Activated T-cell treated with anti-CD3 and anti-CD28 coated beads for 48 hours (primary cell): ENCODE measurements at regions not wholly inside any gene's neighbourhood (a gene's known extent, or its start where the extent isn't known, plus 50 kb on each side); places are given as distances from the start of the nearest gene placed in this dataset.
"Not testable (repeated sequence)": the region's sequence is repeated elsewhere in the genome, so short reads cannot be mapped to it uniquely, and the experiment has no call there.

ENCODE experiments used
- DNase-seq: peaks from one replicate; pipeline ENCODE4 v3.0.0-alpha.2; 2020; ENCODE audit warnings: low read depth

DNA sequence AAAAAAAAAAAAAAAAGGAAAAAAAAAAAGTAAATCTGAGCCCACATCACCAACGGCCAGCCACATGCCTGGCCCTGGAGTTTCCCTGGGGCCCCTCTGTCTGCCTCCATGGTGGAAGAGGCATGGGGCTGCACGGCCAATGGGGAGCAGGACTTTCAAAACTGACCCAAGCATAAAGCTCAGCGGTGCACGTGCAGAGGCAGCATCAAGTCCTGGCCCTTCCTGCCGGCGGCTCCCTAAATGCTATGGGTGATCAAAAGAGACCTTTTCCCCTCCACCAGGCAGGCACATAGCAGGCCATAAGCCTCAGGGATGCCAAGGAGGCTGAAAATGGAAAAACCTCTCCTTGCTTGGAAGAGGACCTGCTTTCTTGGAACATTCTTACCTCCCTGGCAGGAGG, 94.3 kb downstream of the OAT start:
- DNase-seq = no peak

DNA sequence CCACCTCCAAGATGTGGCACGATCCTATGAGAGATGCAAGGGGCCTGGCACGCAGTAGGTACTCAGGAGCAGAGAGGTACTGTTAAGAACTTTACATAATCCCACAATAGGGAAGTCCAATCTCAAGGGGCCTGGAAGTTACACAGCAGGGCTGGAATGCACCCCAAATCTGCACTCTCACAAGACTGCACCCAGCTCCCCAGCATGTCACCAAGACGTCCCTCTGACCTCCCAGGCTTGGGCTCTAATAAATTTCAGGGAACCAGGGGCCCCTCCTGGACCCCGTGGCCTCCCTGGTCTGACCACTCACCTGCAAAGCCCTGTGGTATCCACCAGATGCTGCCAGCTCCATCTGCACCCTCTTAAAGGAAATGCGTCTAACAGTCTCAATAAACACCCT, 94.9 kb downstream of the OAT start:
- no peak for DNase-seq

DNA sequence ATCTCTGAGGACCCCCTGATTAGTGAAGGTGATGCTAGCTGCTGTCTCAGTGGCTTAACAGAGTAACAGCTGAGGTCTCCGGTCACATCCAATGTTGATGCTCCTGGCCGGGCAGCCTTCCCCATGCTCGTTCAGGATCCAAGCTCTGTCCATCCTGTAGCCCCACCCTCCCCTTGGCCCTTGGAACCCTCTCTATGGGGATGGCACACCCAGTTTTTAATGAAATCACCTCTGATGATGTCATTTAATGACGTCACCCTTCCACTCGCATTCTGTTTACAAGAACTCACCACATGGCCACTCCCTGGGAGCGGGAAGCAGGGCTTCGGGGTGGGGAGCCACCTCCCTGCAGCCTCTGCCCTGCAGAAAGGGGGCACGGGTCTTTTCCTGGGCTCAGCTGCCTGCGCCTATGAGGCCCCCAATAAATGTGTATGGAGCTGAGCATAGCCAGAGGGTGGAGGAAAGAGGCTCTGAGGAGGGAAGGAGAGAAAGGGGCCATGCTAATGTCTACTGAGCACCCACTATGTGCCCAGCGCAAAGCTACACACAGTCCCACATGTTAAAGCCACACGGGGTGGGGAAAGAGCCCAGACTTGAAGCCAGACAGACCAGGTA, 95.5 kb downstream of the OAT start:
- DNase-seq = no peak

DNA sequence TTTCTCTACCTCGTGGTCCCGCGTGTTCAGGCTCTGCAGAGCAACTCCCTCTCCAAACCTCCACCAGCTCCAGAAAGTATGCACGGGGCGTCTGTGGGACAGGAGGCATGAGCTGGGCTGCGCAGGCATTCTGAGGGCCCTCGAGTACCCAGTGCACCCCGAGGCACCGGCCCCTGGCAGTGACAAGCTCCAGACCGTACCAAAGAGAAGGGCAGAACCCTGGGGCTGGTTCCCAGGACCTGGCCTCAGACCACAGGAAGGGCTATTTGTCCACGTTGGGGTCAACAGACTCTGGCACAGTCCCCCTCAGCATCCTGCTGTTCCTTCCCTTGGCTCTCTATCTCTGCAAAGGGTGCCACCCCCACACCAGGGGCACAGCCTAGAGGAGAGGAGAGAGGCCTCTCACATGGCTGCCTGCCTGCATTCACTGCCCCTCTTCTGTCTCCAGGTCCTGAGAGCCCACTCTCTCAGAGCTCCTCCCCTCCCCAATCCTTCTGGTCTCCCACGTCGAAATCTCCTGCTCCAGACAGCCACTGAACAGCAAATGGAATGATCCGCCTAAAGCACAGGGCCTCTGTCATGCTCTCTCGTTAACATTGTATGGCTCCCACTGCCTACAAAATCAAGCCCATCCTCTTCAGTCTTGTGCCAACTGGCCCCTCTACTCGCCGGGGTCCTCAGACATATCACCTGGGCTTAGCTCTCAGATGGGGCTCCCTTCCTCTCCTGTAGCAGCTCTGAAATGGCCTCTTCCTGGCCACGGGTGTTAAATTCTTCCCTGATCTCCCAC, 96.3 kb downstream of the OAT start:
- no peak for DNase-seq

DNA sequence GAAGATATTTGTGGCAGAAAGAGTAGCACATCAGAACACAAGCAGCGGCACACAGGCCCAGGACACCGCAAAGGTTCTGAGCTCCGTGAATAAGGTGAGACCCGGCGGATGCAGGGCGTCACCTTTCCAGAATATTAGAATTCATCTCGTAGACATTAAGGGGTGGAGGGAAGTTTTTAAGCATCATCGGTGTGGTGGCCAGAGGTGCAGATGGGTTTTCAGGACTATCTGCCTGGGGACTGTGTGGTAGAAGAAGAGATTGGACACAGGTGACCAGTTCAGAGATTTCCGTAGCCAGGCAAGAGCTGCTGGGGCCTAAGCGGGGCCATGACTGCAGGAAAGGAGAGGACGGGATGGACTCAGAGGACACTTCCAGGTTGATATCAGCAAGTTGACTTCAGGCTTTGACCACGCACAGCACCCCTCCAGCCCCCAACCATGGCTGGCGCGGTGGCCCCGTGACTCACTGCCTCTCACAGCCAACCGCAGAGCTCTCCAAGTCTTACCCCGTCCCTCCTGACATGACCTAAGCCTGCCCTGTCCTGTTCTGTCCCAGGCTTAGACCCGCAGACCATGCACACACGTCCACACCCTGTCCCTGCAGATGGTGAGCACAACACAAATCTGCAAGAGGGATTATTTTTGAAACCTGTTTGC, 97.2 kb downstream of the OAT start:
- no peak for DNase-seq

DNA sequence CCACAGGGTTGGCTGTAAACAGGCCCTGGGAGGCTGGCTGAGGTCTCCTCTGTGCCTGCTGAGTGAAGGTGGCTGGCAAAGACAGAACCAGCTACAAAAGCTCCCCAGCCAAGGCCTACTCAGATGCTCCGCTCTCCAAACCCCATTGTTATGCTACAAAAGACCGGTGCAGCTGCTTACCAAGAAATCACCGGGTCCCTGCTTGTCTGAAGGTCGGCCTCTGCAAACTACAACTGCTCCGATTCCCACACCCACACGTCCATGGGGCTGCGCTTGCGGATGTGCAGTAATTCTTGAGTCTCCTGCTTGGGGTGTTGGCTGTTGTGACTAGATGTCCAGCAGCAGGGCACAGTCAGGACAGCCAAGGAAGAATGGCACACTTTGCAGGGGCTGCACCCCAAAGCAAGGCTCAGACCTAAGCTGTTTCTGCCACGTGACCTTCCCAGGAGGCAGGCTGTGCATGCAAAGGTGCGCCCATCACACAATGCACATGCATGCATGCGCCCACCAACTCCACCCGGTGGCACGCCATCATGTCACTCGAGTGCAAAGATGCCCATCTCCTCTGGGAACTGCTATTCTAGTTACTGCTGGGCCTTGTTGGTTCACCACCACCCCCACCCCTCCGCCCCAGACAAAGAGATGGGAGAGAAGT, 97.8 kb downstream of the OAT start:
- no peak for DNase-seq

DNA sequence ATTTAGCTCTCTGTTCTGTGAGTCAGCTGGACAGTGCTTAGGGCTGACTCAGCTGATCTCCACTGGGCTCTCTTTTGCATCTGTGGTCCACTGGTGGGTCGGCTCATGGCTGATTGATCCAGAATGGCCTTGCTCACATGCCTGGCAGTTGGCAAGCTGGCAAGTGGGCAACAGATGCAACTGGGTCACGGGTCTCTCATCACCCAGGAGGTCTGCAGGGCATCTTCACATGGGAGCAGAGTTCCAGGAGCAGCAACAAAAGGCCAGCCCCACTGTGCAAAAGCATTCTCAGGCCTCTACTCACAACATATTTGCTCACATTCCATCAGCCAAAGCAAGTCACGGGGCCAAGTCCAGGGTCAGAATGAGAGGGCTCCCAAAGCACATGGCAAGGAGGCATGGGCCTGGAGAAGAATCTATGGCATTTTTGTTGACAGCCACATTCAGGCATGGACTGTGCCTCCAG, 98.8 kb downstream of the OAT start:
- DNase-seq = no peak

DNA sequence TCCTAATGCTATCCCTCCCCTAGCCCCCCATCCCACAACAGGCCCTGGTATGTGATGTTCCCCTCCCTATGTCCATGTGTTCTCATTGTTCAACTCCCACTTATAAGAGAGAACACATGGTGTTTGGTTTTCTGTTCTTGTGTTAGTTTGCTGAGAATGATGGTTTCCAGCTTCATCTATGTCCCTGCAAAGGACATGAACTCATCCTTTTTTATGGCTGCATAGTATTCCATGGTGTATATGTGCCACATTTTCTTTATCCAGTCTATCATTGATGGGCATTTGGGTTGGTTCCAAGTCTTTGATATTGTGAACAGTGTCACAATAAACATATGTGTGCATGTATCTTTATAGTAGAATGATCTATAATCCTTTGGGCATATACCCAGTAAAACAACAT, 99.2 kb downstream of the OAT start:
- not testable (repeated sequence) for DNase-seq

DNA sequence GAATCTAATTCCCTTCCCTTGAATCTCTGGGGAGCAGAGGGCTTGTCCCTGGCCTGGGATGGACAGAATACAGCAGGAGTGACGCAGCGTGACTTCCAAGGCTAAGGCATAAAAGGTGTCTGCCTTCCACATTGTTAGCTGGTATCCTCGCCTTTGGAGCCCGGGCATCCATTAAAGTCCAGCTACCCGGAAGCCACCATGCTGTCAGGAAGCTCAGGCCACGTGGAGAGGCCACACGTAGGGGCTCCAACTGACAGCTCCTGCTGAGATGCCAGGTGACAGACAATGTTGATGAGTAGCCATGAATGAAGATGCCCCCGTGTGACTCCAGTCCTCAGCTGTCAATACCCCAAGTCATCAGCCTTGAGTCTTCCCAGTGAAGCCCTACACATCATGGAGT, 99.9 kb downstream of the OAT start:
- no peak for DNase-seq

DNA sequence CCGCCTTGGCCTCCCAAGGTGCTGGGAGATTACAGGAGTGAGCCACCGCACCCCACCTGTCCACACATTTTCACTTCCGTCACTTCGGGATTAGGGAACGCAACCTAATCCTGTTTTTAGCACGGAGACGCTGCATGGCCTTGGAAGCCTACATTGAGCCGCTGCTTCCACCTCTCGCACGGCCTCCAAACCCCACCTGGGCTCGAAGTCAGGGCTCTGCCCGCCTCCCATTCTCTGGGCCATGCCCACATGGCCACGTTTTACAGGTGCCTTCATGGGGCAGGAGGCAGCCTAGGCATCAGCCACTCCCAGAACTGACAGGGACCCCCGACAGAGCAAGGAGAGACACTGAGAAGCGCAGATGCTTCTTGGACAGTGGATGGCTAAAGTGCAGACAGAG, 100.6 kb downstream of the OAT start:
- DNase-seq = no peak

DNA sequence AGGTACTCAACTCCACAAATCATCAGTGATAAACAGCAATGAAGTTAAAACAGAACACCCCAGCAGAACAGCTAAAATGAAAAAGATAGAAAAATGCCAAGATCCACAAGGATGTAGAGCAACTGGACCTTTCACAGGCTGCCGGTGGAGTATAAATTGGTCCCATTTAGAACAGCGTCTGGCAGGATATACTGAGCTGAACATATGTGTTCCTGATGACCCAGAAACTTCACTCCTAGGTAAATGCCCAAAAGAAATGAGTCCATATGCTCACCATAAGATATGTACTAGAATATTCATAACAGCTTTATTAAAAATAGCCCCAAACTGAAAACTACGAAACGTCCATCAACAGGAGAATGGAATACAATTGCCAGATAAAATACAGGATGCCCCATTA, 102.4 kb downstream of the OAT start:
- DNase-seq = no peak

DNA sequence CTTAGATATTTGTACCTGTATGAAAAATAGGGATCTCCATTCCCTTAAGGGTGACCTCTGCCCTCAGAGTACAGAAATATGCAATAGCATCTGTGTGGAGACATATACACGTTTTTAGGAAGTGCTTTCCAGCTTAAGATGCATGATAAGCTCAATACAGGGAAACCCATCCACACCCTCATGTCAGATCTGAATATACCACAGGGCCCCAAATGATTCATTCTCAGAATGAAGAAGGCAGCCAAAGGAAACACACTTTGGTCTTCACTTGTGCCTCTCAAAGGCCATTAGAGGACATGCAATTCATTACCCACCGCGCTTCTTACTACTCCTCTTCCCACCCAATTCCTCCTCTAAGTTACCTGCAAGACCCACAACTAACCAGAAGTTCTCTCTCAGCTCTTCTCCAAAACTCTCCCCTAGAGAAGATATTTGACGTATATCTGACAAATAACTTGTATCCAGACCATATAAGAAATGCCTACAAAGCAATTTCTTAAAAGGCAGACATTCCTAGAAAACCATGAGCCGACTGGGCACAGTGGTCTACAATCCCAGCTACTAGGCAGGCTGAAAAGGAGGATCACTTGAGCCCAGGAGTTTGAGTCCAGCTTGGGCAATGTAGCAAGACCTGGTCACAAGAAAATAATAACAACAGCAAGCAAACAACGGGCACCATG, 103.0 kb downstream of the OAT start:
- DNase-seq = no peak

DNA sequence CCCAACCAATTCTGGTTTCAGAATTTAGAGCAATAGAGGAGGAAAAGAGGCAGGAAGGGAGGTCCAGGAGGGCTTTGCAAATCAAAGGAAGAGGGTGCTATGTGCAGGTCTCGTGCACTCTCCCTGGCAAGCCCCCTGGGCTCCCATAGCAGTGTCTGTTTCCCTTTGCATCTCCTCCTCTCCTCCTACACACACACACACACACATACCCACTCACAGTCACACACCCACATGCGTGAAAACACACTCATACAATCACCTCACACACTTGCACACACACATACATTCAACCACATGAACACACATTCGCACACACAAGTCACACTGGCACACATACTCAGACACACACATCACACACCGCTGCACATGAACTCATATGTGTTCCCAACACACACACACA, 105.3 kb downstream of the OAT start:
- no peak for DNase-seq

DNA sequence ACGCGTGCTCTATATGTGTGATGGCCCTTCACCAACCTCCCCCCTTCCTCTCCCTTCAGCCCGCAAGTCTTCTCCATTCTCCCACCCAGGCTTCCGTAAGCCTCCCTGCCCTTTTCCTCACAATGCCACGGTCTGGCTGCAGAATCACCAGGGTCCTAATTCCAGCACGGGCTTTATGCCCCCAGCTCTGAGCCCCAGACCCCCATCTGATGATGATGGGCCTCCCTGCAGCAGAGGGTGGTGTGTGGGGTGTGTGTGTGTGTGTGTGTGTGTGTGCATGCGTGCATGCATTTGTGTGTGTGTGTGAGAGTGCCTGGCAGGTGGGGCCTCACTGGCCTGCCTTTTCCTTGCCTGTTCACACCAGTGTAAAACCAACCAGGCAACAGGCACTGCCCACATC, 109.9 kb downstream of the OAT start:
- no peak for DNase-seq

DNA sequence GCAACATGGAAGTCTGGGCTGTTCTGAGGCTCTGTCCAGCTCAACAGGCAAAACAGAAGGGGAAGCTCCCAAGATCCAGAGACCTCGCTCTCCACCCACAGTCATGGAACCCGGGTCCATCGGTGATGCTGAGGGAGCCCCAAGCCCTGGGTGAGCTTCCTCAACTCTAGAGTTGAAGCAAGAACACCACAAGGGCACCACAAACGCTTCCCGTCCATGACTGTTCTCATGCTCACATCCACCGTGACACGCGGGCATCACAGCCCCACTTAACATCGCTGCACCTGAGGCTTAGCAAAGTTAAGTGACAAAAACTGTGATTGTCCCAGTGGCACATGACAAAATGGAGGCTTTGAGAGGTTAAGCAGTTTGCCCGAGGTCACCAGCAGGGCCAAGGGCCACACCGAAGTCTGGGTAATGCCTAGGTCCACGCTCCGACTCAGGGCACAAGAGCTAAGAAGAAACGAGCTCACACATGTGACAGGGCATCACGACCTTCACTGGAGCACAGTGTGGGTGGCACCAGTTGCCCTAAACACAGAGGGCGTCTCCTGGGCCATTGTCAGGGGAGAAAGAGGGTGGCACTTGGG, 110.6 kb downstream of the OAT start:
- DNase-seq = no peak

DNA sequence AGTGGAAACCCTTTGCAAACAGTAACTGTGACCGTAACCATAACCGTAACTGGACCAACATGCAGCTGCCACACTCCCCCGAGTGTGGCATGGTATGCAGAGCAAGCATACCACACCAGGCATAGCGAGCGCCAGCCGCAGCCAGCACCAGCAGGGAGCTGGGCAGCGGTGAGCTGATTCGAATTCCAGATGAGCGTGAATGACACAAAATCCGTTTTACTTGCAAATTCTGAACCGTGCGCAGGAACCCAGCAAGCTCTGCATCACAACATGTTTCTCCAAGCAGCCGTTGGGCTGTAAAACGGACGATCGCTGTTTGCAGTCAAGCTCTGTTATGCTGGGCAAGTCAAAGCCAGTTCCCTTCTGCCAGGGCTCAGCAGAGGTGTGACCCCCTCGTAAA, 111.1 kb downstream of the OAT start:
- DNase-seq = no peak

DNA sequence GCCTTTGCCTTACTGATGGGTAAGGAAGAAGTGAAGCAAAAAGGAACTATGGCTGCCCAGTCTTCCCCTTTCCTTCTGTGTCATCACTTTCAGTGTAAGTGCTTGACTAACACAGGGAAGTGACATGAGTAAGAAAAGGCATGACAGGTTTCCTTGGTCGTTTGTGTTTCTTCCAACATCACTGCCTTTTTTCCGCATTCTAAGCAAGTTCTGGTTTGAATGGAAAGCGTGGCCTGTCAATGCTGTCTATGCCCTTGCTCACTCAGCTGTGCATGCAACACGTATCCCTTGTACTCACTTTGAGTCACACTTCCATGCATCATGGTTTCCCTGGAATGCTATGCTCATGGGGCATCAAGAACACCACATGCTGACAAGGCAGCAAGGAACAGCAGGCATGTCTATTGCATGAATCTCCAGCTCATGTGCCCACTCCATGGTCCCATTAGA, 111.8 kb downstream of the OAT start:
- no peak for DNase-seq

DNA sequence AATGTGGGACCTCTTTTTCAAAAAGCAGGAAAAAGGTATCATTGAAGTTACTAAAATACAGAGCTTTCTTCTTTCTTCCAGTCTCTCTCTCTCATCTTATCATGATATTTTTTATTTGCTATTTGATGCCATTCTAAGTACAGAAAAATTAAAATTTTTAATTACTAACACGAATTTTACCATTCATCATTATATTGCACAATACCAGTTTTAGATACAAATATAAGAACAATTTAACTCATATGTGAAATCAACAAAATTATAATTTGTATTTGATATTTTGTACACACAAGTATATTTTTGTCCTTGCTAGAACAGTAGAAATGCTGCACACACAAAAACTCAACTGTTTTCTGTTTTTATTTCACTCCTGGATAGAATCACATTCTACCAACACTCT, 112.2 kb downstream of the OAT start:
- DNase-seq = no peak

DNA sequence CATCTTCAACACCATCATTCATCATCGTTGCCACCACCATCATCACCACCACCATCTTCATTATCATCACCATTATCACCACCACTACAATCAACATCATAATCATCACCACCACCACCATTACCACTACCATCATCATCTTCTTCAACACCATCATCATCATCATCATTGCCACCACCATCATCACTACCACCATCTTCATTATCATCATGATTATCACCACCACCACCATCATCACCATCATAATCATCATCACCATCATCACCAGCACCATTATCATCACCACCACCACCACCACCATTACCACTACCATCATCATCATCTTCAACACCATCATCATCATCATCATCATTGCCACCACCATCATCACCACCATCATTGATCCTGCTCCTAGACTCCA, 112.7 kb downstream of the OAT start:
- no peak for DNase-seq

DNA sequence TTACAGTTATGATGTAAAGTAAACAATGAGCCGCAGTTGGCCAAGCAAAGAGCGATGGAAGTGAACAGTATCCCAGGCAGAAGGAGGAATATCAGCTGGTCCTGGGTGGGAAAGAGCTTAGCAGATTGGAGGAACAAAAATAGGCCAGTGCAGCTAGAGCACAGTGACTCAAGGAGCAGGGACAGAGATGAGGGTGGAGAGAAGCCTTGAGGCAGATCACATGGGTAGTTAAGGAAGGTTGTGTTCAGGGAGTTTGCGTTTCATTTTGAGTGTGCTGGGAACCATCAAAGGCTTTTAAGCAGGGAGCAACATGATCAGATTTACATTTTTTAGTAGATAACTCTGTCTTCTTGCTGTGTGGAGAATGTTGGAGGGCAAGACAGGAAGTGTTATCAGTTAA, 113.6 kb downstream of the OAT start:
- no peak for DNase-seq

DNA sequence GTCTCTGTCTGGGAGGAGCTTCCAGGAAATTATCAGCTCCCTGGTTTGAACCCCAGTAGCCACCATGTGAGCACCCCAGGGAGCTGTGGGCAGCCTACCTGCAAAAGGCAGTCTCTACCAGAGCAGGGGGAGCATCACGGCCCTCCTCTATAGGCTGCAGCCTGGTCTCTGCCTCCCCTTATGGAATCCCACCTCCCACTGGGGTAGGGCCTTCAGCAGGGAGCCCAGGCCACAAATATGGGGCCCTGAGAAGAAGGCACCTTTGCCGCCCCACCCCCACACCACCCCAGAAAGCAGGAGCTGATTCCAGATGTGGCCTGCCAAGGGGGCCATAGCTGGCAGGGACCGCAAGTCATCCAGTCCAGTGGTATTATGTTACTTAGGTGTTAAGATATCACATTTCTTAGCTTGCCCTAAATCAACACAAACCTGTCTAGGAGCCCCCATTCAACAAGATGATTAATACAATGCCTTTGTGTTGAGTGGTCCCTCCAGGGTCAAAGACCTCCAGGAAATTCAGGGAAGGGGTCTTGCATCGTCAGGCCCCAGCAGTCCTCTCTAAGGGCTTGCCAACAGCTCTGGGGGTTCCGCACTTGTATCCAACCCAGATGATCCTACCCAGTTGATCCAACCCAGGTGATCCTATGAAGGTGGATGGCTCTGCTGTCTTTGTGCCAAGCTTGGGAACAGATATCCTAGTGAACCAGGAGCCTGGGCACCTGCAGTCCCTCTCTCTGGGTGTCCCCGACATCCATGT, 114.9 kb downstream of the OAT start:
- no peak for DNase-seq
